Keratinocyte (primary cell): ENCODE measurements at regions not wholly inside any gene's neighbourhood (a gene's known extent, or its start where the extent isn't known, plus 50 kb on each side); places are given as distances from the start of the nearest gene placed in this dataset.
"Not testable (repeated sequence)": the region's sequence is repeated elsewhere in the genome, so short reads cannot be mapped to it uniquely, and the experiment has no call there.

Experiments used
- DNase-seq: peaks from one replicate; pipeline ENCODE4 v3.0.0-alpha.2; 2011; ENCODE audit warnings: low read depth, missing footprints, low spot score
- FAIRE-seq: peaks from 2 replicates; lab custom pipeline; 2011; peaks lifted over from hg19 to GRCh38; lab: Jason Lieb, UNC
- H2AFZ ChIP-seq: 2 replicates; pipeline ENCODE4 v1.6.0; 2012; ENCODE audit warnings: low read length, control low read depth, inconsistent platforms; ENCODE audit not compliant: control insufficient read depth
- H3K27ac ChIP-seq: 2 replicates; pipeline ENCODE4 v1.5.1; 2011; ENCODE audit warnings: low read length; ENCODE audit not compliant: control insufficient read depth, insufficient read depth
- H3K27me3 ChIP-seq: 3 replicates; pipeline ENCODE4 v1.6.0; 2011; ENCODE audit warnings: low read length; ENCODE audit not compliant: control insufficient read depth, insufficient read depth; ENCODE audit errors: extremely low read depth
- H3K36me3 ChIP-seq, 2 experiments: 2 replicates in 1 of 2; 3 replicates in 1 of 2; pipeline ENCODE4 v1.5.1; 2011; ENCODE audit warnings: low read length in 2 of 2, mild to moderate bottlenecking in 1 of 2; ENCODE audit not compliant: control insufficient read depth in 2 of 2, insufficient read depth in 2 of 2; ENCODE audit errors: extremely low read depth in 1 of 2
- H3K4me1 ChIP-seq: 3 replicates; pipeline ENCODE4 v1.5.1; 2011; ENCODE audit warnings: low read length; ENCODE audit not compliant: control insufficient read depth, insufficient read depth; ENCODE audit errors: extremely low read depth
- H3K4me2 ChIP-seq: 3 replicates; pipeline ENCODE4 v1.6.0; 2011; ENCODE audit warnings: low read depth, low read length; ENCODE audit not compliant: control insufficient read depth, insufficient read depth; ENCODE audit errors: extremely low read depth
- H3K4me3 ChIP-seq, 3 experiments: fragments of 200-600 bp in 1 of 3; sonication (generic) in 1 of 3; 2 replicates in 2 of 3; 3 replicates in 1 of 3; pipeline ENCODE4 v1.5.1; 2011 to 2016; ENCODE audit warnings: low read length in 3 of 3, mild to moderate bottlenecking in 3 of 3, control low read depth in 2 of 3, inconsistent platforms in 1 of 3, low read depth in 1 of 3, mixed read lengths in 1 of 3, mixed run types in 1 of 3, moderate library complexity in 1 of 3; ENCODE audit not compliant: control insufficient read depth in 2 of 3, insufficient read depth in 2 of 3; ENCODE audit errors: extremely low read depth in 1 of 3
- H3K79me2 ChIP-seq: 2 replicates; pipeline ENCODE4 v1.6.0; 2012; ENCODE audit warnings: low read length; ENCODE audit not compliant: control insufficient read depth, insufficient read depth
- H3K9ac ChIP-seq: 3 replicates; pipeline ENCODE4 v1.6.0; 2011; ENCODE audit warnings: low read length; ENCODE audit not compliant: control insufficient read depth, insufficient read depth; ENCODE audit errors: extremely low read depth
- H3K9me1 ChIP-seq: 3 replicates; pipeline ENCODE4 v1.6.0; 2011; ENCODE audit warnings: low read length; ENCODE audit not compliant: control insufficient read depth, insufficient read depth; ENCODE audit errors: extremely low read depth
- H3K9me3 ChIP-seq: 2 replicates; pipeline ENCODE4 v1.5.1; 2012; ENCODE audit warnings: low read depth, low read length; ENCODE audit not compliant: control insufficient read depth
- H4K20me1 ChIP-seq: 3 replicates; pipeline ENCODE4 v1.6.0; 2011; ENCODE audit warnings: low read length; ENCODE audit not compliant: control insufficient read depth, insufficient read depth; ENCODE audit errors: extremely low read depth
- dilution Hi-C: fragments of 300-500 bp; cut with MboI; formaldehyde crosslinking; loops from one replicate; pipeline ENCODE4 v1.7.0; 2020; ENCODE audit warnings: low sequenced_read_pairs; ENCODE audit not compliant: extremely low pct_ligation_motif_present

DNA sequence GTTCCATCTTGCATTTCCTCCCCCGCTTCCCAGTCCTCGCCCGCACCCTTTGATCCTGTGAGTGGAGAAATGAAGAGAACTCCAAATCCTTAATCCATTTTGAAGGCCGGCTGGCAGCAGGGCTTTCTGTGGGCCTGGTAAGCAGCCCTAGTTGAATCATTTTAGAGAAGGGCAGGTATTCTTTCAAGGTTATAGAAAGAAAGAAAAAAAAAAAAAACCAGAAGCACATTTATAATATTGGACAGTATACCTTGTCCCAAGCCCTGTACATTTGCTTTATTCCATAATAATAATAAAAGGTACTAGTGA, 103.7 kb downstream of the PROP1 start:
- H3K9ac ChIP-seq, H3K9me1 ChIP-seq, H3K4me3 ChIP-seq, dilution Hi-C loops, H3K27ac ChIP-seq, H3K27me3 ChIP-seq, H3K4me2 ChIP-seq, DNase-seq, FAIRE-seq, H2AFZ ChIP-seq, H4K20me1 ChIP-seq, H3K36me3 ChIP-seq, H3K9me3 ChIP-seq, H3K79me2 ChIP-seq, H3K4me1 ChIP-seq: not testable (repeated sequence)

DNA sequence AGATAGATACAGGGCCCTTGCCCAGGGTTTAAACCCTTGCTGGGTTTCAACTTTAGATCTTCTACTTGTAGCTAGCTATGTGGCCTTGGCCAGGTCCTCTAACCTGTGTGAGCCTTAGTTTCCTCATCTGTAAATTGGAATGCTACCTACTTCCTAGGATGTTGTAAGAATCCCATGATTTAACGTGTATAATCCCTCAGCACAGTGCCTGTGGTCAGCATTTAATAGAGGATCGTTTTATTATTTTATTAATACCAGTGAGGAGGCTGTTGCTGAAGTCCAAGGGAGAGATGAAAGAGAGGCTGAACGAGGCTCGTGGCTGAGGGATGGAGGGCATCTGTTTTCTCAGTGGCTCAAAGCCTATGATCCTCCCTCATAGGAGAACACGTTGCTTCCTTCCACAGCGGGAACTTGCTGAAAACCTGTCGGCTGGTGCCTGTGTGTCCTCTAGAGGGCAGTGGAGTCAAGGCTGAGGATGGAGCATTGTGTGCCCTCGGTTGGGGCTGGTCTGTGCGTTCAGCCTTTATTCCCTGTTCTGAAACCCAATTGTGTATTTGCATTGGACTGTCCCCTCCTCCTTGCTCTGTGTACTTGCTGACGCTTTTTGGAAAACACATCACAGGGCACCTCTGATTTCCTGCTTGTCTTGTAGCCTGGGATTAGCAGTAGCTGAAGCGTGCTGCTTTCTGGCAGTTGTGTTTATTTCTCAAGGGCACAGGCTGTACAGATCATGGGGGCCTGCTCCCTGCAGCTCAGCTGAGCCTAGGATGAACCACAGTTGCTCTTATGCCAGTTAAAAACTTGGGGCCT, 104.3 kb downstream of the PROP1 start:
- H4K20me1 ChIP-seq, H3K27ac ChIP-seq, H2AFZ ChIP-seq, H3K79me2 ChIP-seq, H3K9me3 ChIP-seq, H3K4me1 ChIP-seq, dilution Hi-C loops, H3K36me3 ChIP-seq, H3K4me3 ChIP-seq, H3K9ac ChIP-seq, DNase-seq, H3K27me3 ChIP-seq, H3K9me1 ChIP-seq, H3K4me2 ChIP-seq: not testable (repeated sequence)
- peak; percentile 96 for FAIRE-seq

DNA sequence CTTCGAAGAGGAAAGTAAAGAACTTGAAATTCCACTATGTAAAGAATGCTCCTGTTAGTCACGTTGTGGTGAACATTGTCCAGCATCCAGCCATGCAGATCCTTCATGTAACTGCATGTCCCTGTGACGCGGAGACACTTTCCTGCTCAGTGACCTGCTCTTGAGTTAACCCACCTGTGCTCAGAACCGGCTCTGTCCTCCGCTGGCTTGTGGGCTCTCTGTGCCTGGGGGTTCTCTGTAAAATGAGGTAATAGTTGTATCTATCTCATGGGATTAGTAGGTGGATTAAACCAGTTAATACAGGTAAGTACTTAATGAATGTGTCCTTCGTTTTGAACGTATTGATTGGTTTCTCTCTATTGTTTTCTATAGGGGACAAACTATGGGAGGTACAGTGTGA, 100.6 kb upstream of the FAM153A start:
- H3K27me3 ChIP-seq, dilution Hi-C loops, H3K9ac ChIP-seq, H2AFZ ChIP-seq, H4K20me1 ChIP-seq, H3K36me3 ChIP-seq, H3K4me3 ChIP-seq, H3K9me3 ChIP-seq, H3K4me1 ChIP-seq, H3K79me2 ChIP-seq, H3K9me1 ChIP-seq: not testable (repeated sequence)
- H3K4me2 ChIP-seq, result peak overlapping the region; percentile 41
- peak; percentile 81 for FAIRE-seq
- peak; percentile 25 for DNase-seq
- H3K27ac ChIP-seq, result peak overlapping the region; percentile 49

DNA sequence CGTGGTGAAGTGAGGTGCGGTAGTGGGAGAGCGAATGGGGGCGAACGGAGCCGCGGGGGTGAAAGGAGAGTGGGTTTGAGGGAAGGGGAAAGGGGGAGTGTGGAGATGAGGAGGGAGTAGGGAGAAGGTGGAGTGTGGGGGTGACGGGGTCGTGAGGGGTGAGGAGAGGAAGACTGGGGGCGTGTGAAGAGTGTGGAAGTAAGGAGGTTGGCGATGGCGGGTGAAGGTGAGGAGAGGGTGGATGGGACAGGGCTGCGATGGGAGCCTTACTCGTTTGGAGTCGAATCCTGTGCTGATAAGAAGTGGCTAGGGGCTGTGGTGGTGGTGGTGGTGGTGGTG, 93.2 kb upstream of the FAM153A start:
- dilution Hi-C loops, H3K79me2 ChIP-seq, FAIRE-seq, H3K27me3 ChIP-seq, H3K9me3 ChIP-seq, H3K36me3 ChIP-seq, H3K4me2 ChIP-seq, H3K9me1 ChIP-seq, DNase-seq, H3K27ac ChIP-seq, H2AFZ ChIP-seq, H3K4me1 ChIP-seq, H4K20me1 ChIP-seq: not testable (repeated sequence)
- H3K9ac ChIP-seq, result peak overlapping the region; percentile 28
- peak overlapping the region in 1 of 3 experiments; percentile 45 for H3K4me3 ChIP-seq

DNA sequence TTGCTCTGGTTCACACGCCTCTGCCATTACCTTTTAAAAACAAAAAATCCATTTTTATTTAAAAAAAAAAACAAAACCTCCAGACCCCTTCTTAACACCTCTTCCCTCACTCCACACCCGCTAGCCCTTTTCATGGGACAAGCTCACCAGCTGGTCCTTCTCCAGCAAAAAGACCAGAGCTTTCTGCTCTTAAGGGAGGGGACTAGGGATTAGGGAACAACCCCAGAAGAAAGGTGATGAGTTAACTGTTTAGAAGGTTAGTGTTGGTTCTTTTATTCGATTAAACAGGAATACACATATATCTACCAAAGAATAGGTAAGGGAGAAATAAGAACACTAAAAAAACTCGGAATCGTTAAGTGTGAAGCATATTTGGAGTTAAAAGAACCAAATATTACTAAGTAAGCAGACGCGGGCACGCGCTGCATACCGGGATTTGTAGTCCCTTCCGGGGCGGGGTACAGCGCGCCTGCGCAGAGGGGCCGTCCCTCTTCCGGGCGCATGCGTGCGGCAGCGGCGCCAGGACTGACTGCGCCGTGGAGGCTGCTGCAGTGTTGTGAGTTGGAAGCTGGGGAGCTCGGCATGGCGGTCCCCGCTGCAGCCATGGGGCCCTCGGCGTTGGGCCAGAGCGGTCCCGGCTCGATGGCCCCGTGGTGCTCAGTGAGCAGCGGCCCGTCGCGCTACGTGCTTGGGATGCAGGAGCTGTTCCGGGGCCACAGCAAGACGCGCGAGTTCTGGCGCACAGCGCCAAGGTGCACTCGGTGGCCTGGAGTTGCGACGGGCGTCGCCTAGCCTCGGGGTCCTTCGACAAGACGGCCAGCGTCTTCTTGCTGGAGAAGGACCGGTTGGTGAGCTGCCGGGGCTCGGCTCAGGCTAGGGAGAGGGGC, 92.6 kb upstream of the FAM153A start:
- H3K9me3 ChIP-seq, H3K79me2 ChIP-seq, DNase-seq, H3K9me1 ChIP-seq, H4K20me1 ChIP-seq, H3K4me1 ChIP-seq, H3K27ac ChIP-seq, dilution Hi-C loops, H3K36me3 ChIP-seq, H2AFZ ChIP-seq, H3K4me2 ChIP-seq, H3K27me3 ChIP-seq: not testable (repeated sequence)
- FAIRE-seq, result peak; percentile 48
- Histone ChIP-seq H3K9ac (peak overlapping the region; percentile 28), H3K4me3 (peak overlapping the region in 1 of 3 experiments; percentile 45)
